ENCODE measurements at regions not wholly inside any gene's neighbourhood (a gene's known extent, or its start where the extent isn't known, plus 50 kb on each side); places are given as distances from the start of the nearest gene placed in this dataset.

DNA sequence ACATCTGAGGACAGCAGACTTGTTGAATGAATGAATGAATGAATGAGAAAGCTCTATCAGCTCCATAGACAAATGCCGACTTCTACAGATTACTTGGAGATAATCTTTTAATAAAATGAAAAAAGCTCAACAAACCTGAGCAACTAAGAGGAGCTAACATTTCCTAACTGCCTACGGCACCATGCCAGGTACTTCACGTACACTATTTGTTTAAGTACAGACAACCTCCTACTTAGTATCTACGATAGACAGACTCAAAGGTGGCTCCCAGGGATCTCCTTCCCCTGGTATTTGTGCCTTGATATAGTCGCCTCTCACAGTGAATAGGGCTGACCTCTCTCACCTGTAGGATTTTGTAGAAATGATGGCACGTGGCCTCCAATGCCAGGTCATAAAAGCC lies 412.2 kb upstream of the FAT1 start:
- no peaks in the 10 kb centered on the region for H3K27me3 ChIP-seq (ENCODE audit: control insufficient read depth, insufficient read depth, low read length)
- no peak overlapping the region for H3K4me3 ChIP-seq (ENCODE audit: low read length in 3 of 3)
- no peak overlapping the region for H3K27ac ChIP-seq (ENCODE audit: low read depth in 2 of 2, low read length in 2 of 2)
- no peaks in the 10 kb centered on the region for H3K9me3 ChIP-seq (ENCODE audit: control insufficient read depth in 2 of 3, insufficient read depth in 1 of 3, low read length in 3 of 3)
- intact Hi-C loops (cut with DNase I), result no loop called here
- no peak for DNase-seq
- H3K9ac ChIP-seq (ENCODE audit: low read length in 3 of 3), result no peak overlapping the region
- no peak for FAIRE-seq
- H3K36me3 ChIP-seq (ENCODE audit: control insufficient read depth in 2 of 3, insufficient read depth in 3 of 3, low read length in 3 of 3), result no peaks in the 10 kb centered on the region
- H3K4me1 ChIP-seq (ENCODE audit: control insufficient read depth in 2 of 3, insufficient read depth in 2 of 3, low read depth in 1 of 3, low read length in 3 of 3), result no peaks in the 10 kb centered on the region
- TF ChIP-seq, protein P1, sequence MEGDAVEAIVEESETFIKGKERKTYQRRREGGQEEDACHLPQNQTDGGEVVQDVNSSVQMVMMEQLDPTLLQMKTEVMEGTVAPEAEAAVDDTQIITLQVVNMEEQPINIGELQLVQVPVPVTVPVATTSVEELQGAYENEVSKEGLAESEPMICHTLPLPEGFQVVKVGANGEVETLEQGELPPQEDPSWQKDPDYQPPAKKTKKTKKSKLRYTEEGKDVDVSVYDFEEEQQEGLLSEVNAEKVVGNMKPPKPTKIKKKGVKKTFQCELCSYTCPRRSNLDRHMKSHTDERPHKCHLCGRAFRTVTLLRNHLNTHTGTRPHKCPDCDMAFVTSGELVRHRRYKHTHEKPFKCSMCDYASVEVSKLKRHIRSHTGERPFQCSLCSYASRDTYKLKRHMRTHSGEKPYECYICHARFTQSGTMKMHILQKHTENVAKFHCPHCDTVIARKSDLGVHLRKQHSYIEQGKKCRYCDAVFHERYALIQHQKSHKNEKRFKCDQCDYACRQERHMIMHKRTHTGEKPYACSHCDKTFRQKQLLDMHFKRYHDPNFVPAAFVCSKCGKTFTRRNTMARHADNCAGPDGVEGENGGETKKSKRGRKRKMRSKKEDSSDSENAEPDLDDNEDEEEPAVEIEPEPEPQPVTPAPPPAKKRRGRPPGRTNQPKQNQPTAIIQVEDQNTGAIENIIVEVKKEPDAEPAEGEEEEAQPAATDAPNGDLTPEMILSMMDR (IDR thresholded peaks at IDR 0.05; ENCODE audit: borderline replicate concordance, extremely low read depth, insufficient read depth), result no peak

DNA sequence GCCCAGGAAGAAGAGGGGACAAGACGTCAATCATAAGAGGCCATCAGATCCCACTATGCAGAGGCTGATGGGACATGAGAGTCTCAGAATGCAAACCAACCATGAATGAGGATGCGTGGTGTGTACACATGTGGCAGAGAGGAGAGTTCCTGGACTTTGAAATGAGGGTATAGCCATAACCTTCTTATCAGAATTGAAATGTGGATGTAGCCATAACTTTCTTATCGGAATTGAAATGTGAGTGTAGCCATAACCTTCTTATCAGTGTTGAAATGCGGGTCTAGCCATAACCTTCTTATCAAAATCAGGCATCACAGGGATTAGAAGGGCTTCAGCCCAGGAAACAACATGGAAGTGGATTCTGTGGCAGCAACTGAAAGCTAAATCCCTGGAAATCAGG lies 415.5 kb upstream of the FAT1 start:
- H3K9ac ChIP-seq (ENCODE audit: low read length in 3 of 3), result no peak overlapping the region
- H3K9me3 ChIP-seq (ENCODE audit: control insufficient read depth in 2 of 3, insufficient read depth in 1 of 3, low read length in 3 of 3), result no peaks in the 10 kb centered on the region
- intact Hi-C loops (cut with DNase I), result no loop called here
- H3K27ac ChIP-seq (ENCODE audit: low read depth in 2 of 2, low read length in 2 of 2), result no peak overlapping the region
- DNase-seq (no peak), FAIRE-seq (no peak)
- H3K27me3 ChIP-seq (ENCODE audit: control insufficient read depth, insufficient read depth, low read length), result no peaks in the 10 kb centered on the region
- TF ChIP-seq, protein P1 (IDR thresholded peaks at IDR 0.05; ENCODE audit: borderline replicate concordance, extremely low read depth, insufficient read depth), result no peak
- no peaks in the 10 kb centered on the region for H3K4me1 ChIP-seq (ENCODE audit: control insufficient read depth in 2 of 3, insufficient read depth in 2 of 3, low read depth in 1 of 3, low read length in 3 of 3)
- no peak overlapping the region for H3K4me3 ChIP-seq (ENCODE audit: low read length in 3 of 3)
- no peaks in the 10 kb centered on the region for H3K36me3 ChIP-seq (ENCODE audit: control insufficient read depth in 2 of 3, insufficient read depth in 3 of 3, low read length in 3 of 3)

DNA sequence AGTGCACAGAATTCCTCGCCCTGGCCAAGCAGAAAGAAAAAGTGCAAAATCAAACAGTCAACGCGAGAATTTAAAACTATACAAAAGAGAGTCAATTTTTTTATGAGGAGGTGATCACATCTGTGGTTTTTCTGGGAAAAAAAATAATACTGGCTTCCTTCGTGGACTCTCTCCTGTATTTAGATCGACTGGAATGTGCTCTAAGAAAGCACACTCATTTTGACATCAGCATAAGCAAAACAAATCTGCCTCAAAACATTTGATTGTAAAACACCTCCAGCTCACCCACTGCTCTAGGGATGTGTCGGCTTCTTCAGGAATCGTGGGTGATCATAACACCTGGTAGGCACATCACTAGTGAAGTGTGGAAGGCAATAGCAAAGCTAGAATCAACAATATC lies 417.4 kb upstream of the FAT1 start:
- H3K27ac ChIP-seq (ENCODE audit: low read depth in 2 of 2, low read length in 2 of 2), result no peak overlapping the region
- FAIRE-seq, result no peak
- TF ChIP-seq, protein P1 (IDR thresholded peaks at IDR 0.05; ENCODE audit: borderline replicate concordance, extremely low read depth, insufficient read depth), result no peak
- no peaks in the 10 kb centered on the region for H3K36me3 ChIP-seq (ENCODE audit: control insufficient read depth in 2 of 3, insufficient read depth in 3 of 3, low read length in 3 of 3)
- H3K4me3 ChIP-seq (ENCODE audit: low read length in 3 of 3), result no peak overlapping the region
- intact Hi-C loops (cut with DNase I), result no loop called here
- H3K9ac ChIP-seq (ENCODE audit: low read length in 3 of 3), result no peak overlapping the region
- no peak for DNase-seq
- H3K9me3 ChIP-seq (ENCODE audit: control insufficient read depth in 2 of 3, insufficient read depth in 1 of 3, low read length in 3 of 3), result no peaks in the 10 kb centered on the region
- no peaks in the 10 kb centered on the region for H3K4me1 ChIP-seq (ENCODE audit: control insufficient read depth in 2 of 3, insufficient read depth in 2 of 3, low read depth in 1 of 3, low read length in 3 of 3)
- no peaks in the 10 kb centered on the region for H3K27me3 ChIP-seq (ENCODE audit: control insufficient read depth, insufficient read depth, low read length)

DNA sequence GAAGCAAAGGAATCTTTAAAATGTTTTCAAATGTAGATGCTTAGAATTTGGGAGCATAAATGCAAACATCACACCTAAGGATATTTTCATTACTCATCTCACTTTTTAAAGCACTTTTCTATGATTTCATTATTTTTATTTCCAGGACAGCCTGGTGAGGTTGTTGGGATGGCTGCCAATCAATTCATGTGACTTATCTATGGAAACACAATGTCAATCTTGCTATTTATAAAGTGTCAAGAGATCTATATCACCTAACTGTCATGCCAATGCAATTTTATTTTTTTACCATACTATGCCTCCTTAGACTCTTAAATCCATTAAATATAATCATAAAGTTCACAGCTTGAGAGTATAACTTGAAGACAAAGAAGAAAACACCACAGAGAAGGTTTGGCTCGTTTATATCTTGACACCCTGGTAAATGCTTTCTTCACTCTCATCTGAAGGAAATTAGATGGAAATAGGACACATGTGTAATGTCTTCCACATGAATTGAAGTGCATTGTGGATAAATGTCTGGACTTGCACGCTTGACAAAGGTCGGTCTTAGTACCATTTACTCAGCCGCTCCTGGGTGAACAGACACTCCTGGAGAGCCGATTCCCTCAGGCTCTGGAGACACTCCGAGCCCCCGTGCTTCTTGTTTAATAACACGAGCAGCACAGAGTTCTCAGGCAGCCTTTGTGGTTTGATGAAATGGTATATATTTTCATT lies 425.7 kb upstream of the FAT1 start:
- H3K27me3 ChIP-seq (ENCODE audit: control insufficient read depth, insufficient read depth, low read length), result no peaks in the 10 kb centered on the region
- H3K9ac ChIP-seq (ENCODE audit: low read length in 3 of 3), result no peak overlapping the region
- H3K4me1 ChIP-seq (ENCODE audit: control insufficient read depth in 2 of 3, insufficient read depth in 2 of 3, low read depth in 1 of 3, low read length in 3 of 3), result no peaks in the 10 kb centered on the region
- no peaks in the 10 kb centered on the region for H3K36me3 ChIP-seq (ENCODE audit: control insufficient read depth in 2 of 3, insufficient read depth in 3 of 3, low read length in 3 of 3)
- DNase-seq (no peak), FAIRE-seq (no peak)
- no peak overlapping the region for H3K27ac ChIP-seq (ENCODE audit: low read depth in 2 of 2, low read length in 2 of 2)
- intact Hi-C loops (cut with DNase I), result no loop called here
- TF ChIP-seq, protein P1 (IDR thresholded peaks at IDR 0.05; ENCODE audit: borderline replicate concordance, extremely low read depth, insufficient read depth), result no peak
- H3K4me3 ChIP-seq (ENCODE audit: low read length in 3 of 3), result no peak overlapping the region
- no peaks in the 10 kb centered on the region for H3K9me3 ChIP-seq (ENCODE audit: control insufficient read depth in 2 of 3, insufficient read depth in 1 of 3, low read length in 3 of 3)

Data from kidney (tissue), 13 donors.